Naive thymus-derived CD4-positive, alpha-beta T cell (primary cell): ENCODE measurements at regions not wholly inside any gene's neighbourhood (a gene's known extent, or its start where the extent isn't known, plus 50 kb on each side); places are given as distances from the start of the nearest gene placed in this dataset.

Experiments used
- ATAC-seq: fragments of 150-1000 bp; cut with Tn5 transposase; 2 replicates; pipeline ENCODE4 v1.10.0; 2021; ENCODE audit warnings: mild to moderate bottlenecking, moderate library complexity
- CTCF ChIA-PET: fragments of 350-600 bp; sonication (Branson Sonifier 250); formaldehyde crosslinking; loops from one replicate; lab custom pipeline; 2021; ENCODE audit warnings: antibody characterized with exemption; lab: Charles Lee
- POLR2A ChIA-PET: fragments of 350-600 bp; sonication (Branson Sonifier 250); formaldehyde crosslinking; loops from one replicate; lab custom pipeline; 2021; ENCODE audit warnings: antibody characterized with exemption, inconsistent platforms; lab: Charles Lee
- DNase-seq, 9 donors: peaks; one replicate each; pipeline versions ENCODE4 v3.0.0 to v3.0.0-alpha.2; 2020 to 2022; ENCODE audit warnings: mixed read lengths in 1 of 9
- H3K27ac ChIP-seq: one replicate; pipeline ENCODE4 v1.7.0; 2013; ENCODE audit warnings: mild to moderate bottlenecking, low read depth, low read length, moderate library complexity
- H3K27me3 ChIP-seq, 2 donors: one replicate each; pipeline ENCODE4 v1.7.0; 2013; ENCODE audit warnings: low read length in 2 of 2, mild to moderate bottlenecking in 2 of 2, moderate library complexity in 2 of 2; ENCODE audit not compliant: control insufficient read depth in 2 of 2, insufficient read depth in 2 of 2
- H3K36me3 ChIP-seq, 3 experiments: 1 replicate in 2 of 3; 2 replicates in 1 of 3; pipeline ENCODE4 v1.7.0; 2013; ENCODE audit warnings: low read length in 3 of 3, mild to moderate bottlenecking in 3 of 3, moderate library complexity in 1 of 3; ENCODE audit not compliant: insufficient read depth in 3 of 3, control insufficient read depth in 2 of 3
- H3K4me1 ChIP-seq, 2 donors: one replicate each; pipeline ENCODE4 v1.7.0; 2013; ENCODE audit warnings: low read length in 2 of 2, mild to moderate bottlenecking in 2 of 2, moderate library complexity in 1 of 2; ENCODE audit not compliant: control insufficient read depth in 2 of 2, insufficient read depth in 2 of 2
- H3K4me3 ChIP-seq: 2 replicates; pipeline ENCODE4 v1.7.0; 2013; ENCODE audit warnings: mild to moderate bottlenecking, low read length
- H3K9me3 ChIP-seq, 3 experiments: 1 replicate in 2 of 3; 2 replicates in 1 of 3; pipeline ENCODE4 v1.7.0; 2013; ENCODE audit warnings: low read length in 3 of 3; ENCODE audit not compliant: control insufficient read depth in 2 of 3
- H3K27ac Mint-ChIP-seq, 9 donors: one replicate each; pipeline ENCODE4 v1.8.0; 2020 to 2022; ENCODE audit warnings: mixed read lengths in 9 of 9, mild to moderate bottlenecking in 8 of 9, moderate library complexity in 5 of 9, inconsistent platforms in 2 of 9
- H3K27me3 Mint-ChIP-seq, 5 donors: one replicate each; pipeline ENCODE4 v1.8.0; 2021 to 2022; ENCODE audit warnings: mixed read lengths in 5 of 5, mild to moderate bottlenecking in 1 of 5
- H3K36me3 Mint-ChIP-seq, 5 donors: one replicate each; pipeline ENCODE4 v1.8.0; 2020 to 2022; ENCODE audit warnings: mixed read lengths in 5 of 5, mild to moderate bottlenecking in 3 of 5, inconsistent platforms in 1 of 5
- H3K4me1 Mint-ChIP-seq, 7 donors: one replicate each; pipeline ENCODE4 v1.8.0; 2020 to 2022; ENCODE audit warnings: mixed read lengths in 7 of 7, mild to moderate bottlenecking in 3 of 7, inconsistent platforms in 1 of 7
- H3K4me3 Mint-ChIP-seq, 10 donors: one replicate each; pipeline ENCODE4 v1.8.0; 2020 to 2022; ENCODE audit warnings: mild to moderate bottlenecking in 10 of 10, mixed read lengths in 10 of 10, moderate library complexity in 6 of 10, inconsistent platforms in 2 of 10
- H3K9me3 Mint-ChIP-seq, 11 donors: one replicate each; pipeline ENCODE4 v1.8.0; 2020 to 2022; ENCODE audit warnings: mixed read lengths in 11 of 11, mild to moderate bottlenecking in 4 of 11, inconsistent platforms in 1 of 11, moderate library complexity in 1 of 11
- intact Hi-C, 2 donors: fragments of 100-400 bp; cut with micrococcal nuclease; formaldehyde crosslinking; loops; one replicate each; pipeline ENCODE4 v1.15.1; 2023

DNA sequence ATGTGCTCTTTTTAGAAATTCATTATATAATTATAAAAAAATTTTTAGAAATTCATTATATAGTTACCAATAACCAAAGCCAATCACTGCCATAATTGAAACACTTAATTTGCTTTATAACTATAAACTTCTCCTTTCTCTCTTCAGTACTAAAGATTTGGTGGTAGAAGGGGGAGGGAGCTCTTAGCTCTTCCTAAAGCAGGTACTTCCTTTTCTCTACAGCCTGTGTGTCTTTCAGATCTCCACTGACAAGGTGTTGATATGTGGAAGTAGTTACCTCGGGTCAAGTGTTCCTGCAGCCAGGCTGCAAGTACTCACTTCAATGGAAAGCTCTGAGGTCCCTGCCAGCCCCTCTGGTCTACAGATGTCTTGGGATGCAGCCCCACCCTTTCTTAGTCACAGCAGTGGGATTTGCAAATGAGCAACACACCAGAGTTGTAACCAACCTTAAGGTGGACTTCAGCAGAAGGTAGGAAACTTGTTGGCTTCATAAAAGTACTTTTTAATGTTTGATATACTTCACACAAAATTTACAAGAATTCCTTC is 690.0 kb downstream of the ARHGAP15 start:
- Histone ChIP-seq H3K4me3 (no peak overlapping the region), H3K27ac (no peak overlapping the region), H3K4me1 (no peaks in the 10 kb centered on the region), H3K27me3 (no peaks in the 10 kb centered on the region), H3K36me3 (no peaks in the 10 kb centered on the region), H3K9me3 (no peaks in the 10 kb centered on the region)
- intact Hi-C loops, result no loop called here
- H3K27ac Mint-ChIP-seq, result no peak overlapping the region
- H3K4me1 Mint-ChIP-seq, result no peaks in the 10 kb centered on the region
- peaks cover 1 to 13% (median 8%) of the 10 kb centered on the region in 5 donors for H3K27me3 Mint-ChIP-seq
- peaks cover 0 to 3% (median 0%) of the 10 kb centered on the region in 11 donors for H3K9me3 Mint-ChIP-seq
- H3K4me3 Mint-ChIP-seq, result no peak overlapping the region
- ChIA-PET POLR2A (no interaction called here), CTCF (no interaction called here)
- ATAC-seq (no peak), DNase-seq (no peak)
- no peaks in the 10 kb centered on the region for H3K36me3 Mint-ChIP-seq
